Fibroblast of mammary gland (primary cell): ENCODE measurements at regions not wholly inside any gene's neighbourhood (a gene's known extent, or its start where the extent isn't known, plus 50 kb on each side); places are given as distances from the start of the nearest gene placed in this dataset.
"Not testable (repeated sequence)": the region's sequence is repeated elsewhere in the genome, so short reads cannot be mapped to it uniquely, and the experiment has no call there.

ENCODE experiments used
- DNase-seq: peaks from one replicate; pipeline ENCODE4 v3.0.0-alpha.2; 2010; ENCODE audit warnings: low read depth
- H3K4me3 ChIP-seq: 2 replicates; pipeline ENCODE4 v1.5.1; 2011; ENCODE audit warnings: low read depth, mild to moderate bottlenecking, low read length, moderate library complexity; ENCODE audit not compliant: control insufficient read depth
- TF ChIP-seq, protein P1 (sequence below): conservative IDR thresholded peaks from 2 replicates; pipeline ENCODE4 v1.5.1; 2011; ENCODE audit warnings: low read depth, low read length, inconsistent platforms; ENCODE audit not compliant: control insufficient read depth, insufficient read depth

DNA sequence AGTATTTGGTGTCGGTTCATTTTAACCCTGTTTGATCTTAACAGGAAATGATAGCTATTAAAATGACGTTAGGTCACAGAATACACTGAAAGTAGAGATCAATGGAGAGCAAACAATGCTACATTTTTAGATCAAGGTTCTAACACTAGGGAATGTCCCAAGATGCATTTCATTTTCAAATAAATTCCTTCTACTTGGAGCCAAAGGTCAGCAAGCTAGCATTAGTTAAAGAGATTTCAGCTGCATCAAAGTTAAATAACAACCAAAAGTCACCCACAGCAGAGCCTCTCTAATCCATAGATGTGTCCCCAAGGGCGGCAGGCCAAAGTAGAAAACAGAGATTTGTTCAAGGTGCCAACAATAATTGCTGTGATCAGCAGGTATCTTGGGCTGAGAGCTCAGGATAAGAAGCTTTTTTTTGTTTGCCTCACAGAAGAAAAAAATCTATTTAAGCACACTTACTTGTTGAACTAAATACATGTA, 1233.6 kb upstream of the TMEFF2 start:
- no peak overlapping the region for H3K4me3 ChIP-seq
- TF ChIP-seq, protein P1, sequence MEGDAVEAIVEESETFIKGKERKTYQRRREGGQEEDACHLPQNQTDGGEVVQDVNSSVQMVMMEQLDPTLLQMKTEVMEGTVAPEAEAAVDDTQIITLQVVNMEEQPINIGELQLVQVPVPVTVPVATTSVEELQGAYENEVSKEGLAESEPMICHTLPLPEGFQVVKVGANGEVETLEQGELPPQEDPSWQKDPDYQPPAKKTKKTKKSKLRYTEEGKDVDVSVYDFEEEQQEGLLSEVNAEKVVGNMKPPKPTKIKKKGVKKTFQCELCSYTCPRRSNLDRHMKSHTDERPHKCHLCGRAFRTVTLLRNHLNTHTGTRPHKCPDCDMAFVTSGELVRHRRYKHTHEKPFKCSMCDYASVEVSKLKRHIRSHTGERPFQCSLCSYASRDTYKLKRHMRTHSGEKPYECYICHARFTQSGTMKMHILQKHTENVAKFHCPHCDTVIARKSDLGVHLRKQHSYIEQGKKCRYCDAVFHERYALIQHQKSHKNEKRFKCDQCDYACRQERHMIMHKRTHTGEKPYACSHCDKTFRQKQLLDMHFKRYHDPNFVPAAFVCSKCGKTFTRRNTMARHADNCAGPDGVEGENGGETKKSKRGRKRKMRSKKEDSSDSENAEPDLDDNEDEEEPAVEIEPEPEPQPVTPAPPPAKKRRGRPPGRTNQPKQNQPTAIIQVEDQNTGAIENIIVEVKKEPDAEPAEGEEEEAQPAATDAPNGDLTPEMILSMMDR: no peak
- no peak for DNase-seq

DNA sequence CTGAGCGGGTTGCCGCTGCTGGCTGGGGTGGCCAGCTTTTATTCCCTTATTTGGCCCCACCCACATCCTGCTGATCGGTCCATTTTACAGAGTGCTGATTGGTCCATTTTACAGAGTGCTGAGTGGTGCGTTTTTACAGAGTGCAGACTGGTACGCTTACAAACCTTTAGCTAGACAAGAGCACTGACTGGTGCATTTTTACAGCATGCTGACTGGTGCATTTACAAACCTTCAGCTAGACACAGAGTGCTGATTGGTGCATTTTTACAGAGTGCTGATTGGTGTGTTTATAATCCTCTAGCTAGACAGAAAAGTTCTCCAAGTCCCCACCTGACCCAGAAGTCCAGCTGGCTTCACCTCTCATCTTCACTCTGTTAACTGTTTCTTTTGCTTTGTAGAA, 1217.6 kb upstream of the TMEFF2 start:
- DNase-seq, H3K4me3 ChIP-seq: not testable (repeated sequence)

DNA sequence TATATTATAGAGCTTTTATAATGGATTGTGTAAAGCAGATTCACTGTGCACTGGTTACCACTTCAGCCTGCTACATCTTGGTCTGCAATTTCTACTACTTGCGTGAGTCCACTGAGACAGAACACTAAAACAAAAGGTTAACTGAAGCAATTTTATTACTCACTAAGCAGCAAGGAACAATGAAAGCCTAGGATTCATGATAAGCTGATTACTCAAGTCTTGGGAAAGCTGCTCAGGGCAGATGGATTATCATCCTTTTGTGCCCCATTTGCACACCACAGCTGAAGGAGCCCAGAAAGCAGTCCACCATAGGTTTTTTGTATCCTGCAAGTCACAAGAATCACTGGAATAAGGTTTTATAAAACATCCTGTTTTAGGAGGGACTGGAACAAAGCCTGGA, 1215.2 kb upstream of the TMEFF2 start:
- H3K4me3 ChIP-seq: no peak overlapping the region
- TF ChIP-seq, protein P1: no peak
- no peak for DNase-seq

DNA sequence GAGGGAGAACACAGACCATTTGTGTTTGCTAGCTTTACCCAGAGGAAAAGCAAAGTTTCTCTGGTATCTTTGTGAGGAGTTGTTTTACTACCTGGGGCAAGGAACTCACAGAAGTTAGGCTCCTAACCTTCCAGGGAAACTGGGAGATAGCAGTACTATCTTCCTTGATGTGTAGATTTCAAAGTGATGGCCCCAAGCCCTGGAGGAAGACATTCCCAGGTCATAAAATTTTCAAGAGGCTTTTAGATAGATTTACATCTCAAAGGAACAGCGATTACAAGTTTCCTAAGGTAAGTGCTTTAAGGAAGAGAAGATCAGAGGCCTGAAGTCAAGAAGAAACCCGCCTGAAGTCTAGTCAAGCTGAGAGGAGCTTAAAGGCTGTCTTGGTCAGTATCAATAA, 1187.8 kb upstream of the TMEFF2 start:
- H3K4me3 ChIP-seq: no peak overlapping the region
- no peak for DNase-seq
- TF ChIP-seq, protein P1: no peak

DNA sequence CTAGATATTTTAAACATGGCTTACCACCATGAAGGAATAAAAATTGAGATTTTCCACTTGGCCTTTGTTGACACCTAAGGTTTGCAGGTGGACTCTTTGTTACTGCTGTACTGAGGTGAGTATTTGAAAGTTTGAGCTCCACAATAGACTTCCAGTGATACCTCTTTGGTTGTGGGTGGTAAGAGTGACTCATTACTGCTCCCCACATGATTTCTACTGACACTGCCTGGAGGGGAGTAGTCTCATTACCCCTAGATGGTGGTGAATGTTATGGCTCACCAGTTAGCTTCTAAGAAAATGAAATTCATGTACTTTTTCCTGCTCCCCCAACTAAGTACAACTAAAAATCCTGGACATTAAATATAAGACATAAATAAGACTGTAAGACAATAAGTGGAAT, 1183.1 kb upstream of the TMEFF2 start:
- TF ChIP-seq, protein P1: no peak
- DNase-seq: no peak
- H3K4me3 ChIP-seq: no peak overlapping the region

DNA sequence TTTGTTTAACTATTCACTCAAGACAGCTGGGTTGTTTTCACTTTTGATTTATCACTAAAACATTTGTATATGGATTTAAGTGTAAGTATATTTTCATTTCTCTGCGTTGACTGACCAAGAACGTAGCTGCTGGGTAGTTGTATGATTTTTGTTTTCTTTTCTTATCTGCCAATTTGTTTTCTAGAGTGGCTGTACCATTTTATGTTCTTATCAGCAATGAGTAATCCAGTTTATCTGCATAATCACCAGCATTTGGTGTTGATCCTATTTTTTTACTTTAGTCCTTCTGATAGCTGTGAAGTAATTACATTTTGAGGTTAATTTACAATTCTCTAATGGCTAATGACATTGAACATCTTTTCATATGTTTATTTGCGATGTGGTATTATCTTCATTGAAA, 1178.4 kb upstream of the TMEFF2 start:
- TF ChIP-seq, protein P1: no peak
- H3K4me3 ChIP-seq: no peak overlapping the region
- no peak for DNase-seq

DNA sequence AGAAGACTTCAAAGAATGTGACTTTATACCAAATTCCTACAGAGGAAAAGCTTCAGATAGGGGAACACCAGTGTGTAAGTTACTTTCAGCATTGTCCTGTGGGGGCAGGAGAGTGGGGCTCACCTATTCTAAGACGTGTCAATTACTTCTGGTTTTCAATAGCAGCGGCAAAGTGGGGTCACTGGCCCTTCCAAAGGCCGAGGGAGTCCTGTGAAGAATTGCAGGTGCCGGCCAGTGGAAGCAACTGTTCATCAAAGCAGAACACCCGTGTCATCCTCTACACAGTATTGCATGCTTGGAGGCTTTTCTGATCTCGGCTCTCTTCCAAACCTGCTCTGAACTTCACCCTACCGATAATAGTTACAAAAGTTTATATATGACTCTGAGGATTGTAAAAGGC, 1176.5 kb upstream of the TMEFF2 start:
- DNase-seq: no peak
- H3K4me3 ChIP-seq: no peak overlapping the region
- TF ChIP-seq, protein P1: no peak
